Hepatocyte (in vitro differentiated cells): ENCODE measurements at regions not wholly inside any gene's neighbourhood (a gene's known extent, or its start where the extent isn't known, plus 50 kb on each side); places are given as distances from the start of the nearest gene placed in this dataset.

ENCODE experiments used
- DNase-seq: peaks from one replicate; pipeline ENCODE4 v3.0.0-alpha.2; 2016; ENCODE audit warnings: low spot score
- H2AFZ ChIP-seq: fragments of 200-600 bp; sonication (generic); 2 replicates; pipeline ENCODE4 v1.6.0; 2016; ENCODE audit warnings: antibody characterized with exemption, mild to moderate bottlenecking
- H3K27ac ChIP-seq: fragments of 200-600 bp; sonication (generic); 2 replicates; pipeline ENCODE4 v1.5.1; 2016; ENCODE audit warnings: mild to moderate bottlenecking
- H3K27me3 ChIP-seq: fragments of 200-600 bp; sonication (generic); 2 replicates; pipeline ENCODE4 v1.6.1; 2016
- H3K36me3 ChIP-seq: fragments of 200-600 bp; sonication (generic); replicated peaks from 2 replicates; pipeline ENCODE4 v1.5.1; 2016; ENCODE audit warnings: low read depth; ENCODE audit not compliant: insufficient read depth
- H3K4me1 ChIP-seq: fragments of 200-600 bp; sonication (generic); 2 replicates; pipeline ENCODE4 v1.5.1; 2016; ENCODE audit warnings: mild to moderate bottlenecking, moderate library complexity; ENCODE audit not compliant: insufficient read depth
- H3K4me2 ChIP-seq: fragments of 200-600 bp; sonication (generic); 2 replicates; pipeline ENCODE4 v1.6.0; 2016
- H3K4me3 ChIP-seq: fragments of 200-600 bp; sonication (generic); 2 replicates; pipeline ENCODE4 v1.5.1; 2016; ENCODE audit warnings: mild to moderate bottlenecking
- H3K79me2 ChIP-seq: fragments of 200-600 bp; sonication (generic); 2 replicates; pipeline ENCODE4 v1.6.0; 2017; ENCODE audit warnings: mild to moderate bottlenecking
- H3K9me2 ChIP-seq: fragments of 200-600 bp; sonication (generic); replicated peaks from 2 replicates; pipeline ENCODE4 v1.6.0; 2017; ENCODE audit warnings: mild to moderate bottlenecking; ENCODE audit not compliant: insufficient read depth
- H3K9me3 ChIP-seq: fragments of 200-600 bp; sonication (generic); 2 replicates; pipeline ENCODE4 v1.5.1; 2016; ENCODE audit warnings: low read depth, mild to moderate bottlenecking
- H4K20me1 ChIP-seq: fragments of 200-600 bp; sonication (generic); 2 replicates; pipeline ENCODE4 v1.6.0; 2016; ENCODE audit warnings: mild to moderate bottlenecking; ENCODE audit not compliant: insufficient read depth, poor library complexity, severe bottlenecking
- CTCF ChIP-seq: fragments of 200-600 bp; sonication (generic); IDR thresholded peaks from 2 replicates; pipeline ENCODE4 v1.5.1; 2016; ENCODE audit warnings: antibody characterized with exemption, mild to moderate bottlenecking; ENCODE audit not compliant: poor library complexity
- EZH2 ChIP-seq: fragments of 200-600 bp; sonication (generic); IDR thresholded peaks from 2 replicates; pipeline ENCODE4 v1.6.1; 2016; ENCODE audit warnings: antibody characterized with exemption, mild to moderate bottlenecking, borderline replicate concordance
- EZH2phosphoT487 ChIP-seq: fragments of 200-600 bp; sonication (generic); IDR thresholded peaks from one replicate; pipeline ENCODE4 v1.6.1; 2018; ENCODE audit warnings: antibody characterized with exemption, mild to moderate bottlenecking, low read depth, moderate library complexity; ENCODE audit not compliant: unreplicated experiment, severe bottlenecking
- WGBS: methylation state at CpG from one replicate; pipeline ENCODE4 v1.1.6; 2016; ENCODE audit warnings: low lambda C conversion rate; ENCODE audit errors: missing lambda C conversion rate; 5-methylcytosine and 5-hydroxymethylcytosine counted together

DNA sequence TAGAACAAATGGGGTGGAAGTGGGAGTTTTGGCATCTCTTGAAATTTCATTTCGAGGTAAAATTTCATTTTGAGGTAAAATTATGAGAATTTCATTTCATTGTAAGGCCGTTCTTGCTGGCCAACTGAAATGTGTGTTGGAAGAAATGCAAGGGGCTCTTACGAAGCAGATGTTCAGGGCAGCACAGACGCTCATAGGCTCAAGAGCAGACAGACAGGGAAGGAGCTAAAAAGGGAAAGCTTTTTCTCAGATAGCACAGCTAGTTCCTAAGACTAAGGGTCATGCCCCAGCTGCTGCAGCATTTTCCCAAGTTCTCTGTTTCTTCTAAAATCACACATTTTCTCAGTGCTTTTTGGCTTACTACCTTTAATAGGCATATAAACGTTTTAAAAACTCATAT is 65.1 kb upstream of the SFMBT2 start:
- no peak overlapping the region for H2AFZ ChIP-seq
- H3K4me3 ChIP-seq, result no peak overlapping the region
- no peaks in the 10 kb centered on the region for H3K9me2 ChIP-seq
- WGBS, result 56% methylated on average over 5 of the region's 5 CpGs
- H3K27ac ChIP-seq, result no peak overlapping the region
- H3K36me3 ChIP-seq, result no peaks in the 10 kb centered on the region
- H4K20me1 ChIP-seq, result no peaks in the 10 kb centered on the region
- no peaks in the 10 kb centered on the region for H3K4me1 ChIP-seq
- no peak for DNase-seq
- TF ChIP-seq EZH2phosphoT487 (no peak), EZH2 (no peak), CTCF (no peak)
- no peaks in the 10 kb centered on the region for H3K9me3 ChIP-seq
- H3K79me2 ChIP-seq, result no peaks in the 10 kb centered on the region
- H3K4me2 ChIP-seq, result peak overlapping the region; percentile 17
- H3K27me3 ChIP-seq, result no peaks in the 10 kb centered on the region

DNA sequence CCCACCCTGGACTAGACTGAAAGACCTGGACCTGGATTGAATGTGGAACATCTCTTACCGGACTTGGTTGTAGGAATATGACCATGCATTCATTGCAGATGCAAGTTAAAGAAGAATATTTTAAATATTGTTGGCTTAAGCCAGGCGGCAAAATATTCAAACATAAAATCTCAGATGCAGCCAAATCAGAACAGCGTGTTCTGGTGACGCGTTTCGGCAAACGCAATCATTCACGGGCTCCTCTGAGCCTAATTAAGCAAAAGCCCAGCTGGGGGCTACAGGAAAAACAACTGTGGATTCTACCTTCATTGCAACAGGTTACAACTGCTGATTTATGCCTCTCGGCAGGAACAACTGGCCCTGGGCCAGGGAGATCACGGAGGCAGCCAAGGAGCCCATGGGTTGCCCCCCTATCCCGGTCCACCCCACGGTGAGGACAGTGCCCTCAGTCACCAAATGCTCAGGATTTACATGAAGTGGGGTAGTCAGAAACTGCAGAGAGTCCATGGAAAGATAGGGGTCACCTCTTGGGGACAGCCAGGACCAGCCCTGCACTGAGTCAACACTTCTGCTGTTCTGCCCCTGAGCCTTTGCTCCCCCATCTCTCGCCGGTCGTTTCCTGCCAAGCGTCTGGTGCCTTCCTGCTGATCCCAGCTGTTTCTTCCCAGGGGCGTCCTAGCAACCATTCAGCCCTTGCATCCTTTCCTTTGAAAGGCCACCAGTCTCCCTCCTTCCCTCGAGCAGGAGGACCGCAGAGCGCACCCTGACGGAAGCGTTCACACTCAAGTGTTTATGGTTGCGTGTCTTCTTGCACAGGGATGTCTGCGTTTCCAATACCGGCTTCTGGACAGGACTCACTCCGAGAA is 64.4 kb upstream of the SFMBT2 start:
- Histone ChIP-seq H3K9me2 (no peaks in the 10 kb centered on the region), H3K4me2 (peak overlapping the region; percentile 17), H2AFZ (no peak overlapping the region), H3K36me3 (no peaks in the 10 kb centered on the region), H3K4me1 (no peaks in the 10 kb centered on the region), H3K9me3 (no peaks in the 10 kb centered on the region), H3K27me3 (no peaks in the 10 kb centered on the region), H3K27ac (no peak overlapping the region), H4K20me1 (no peaks in the 10 kb centered on the region), H3K4me3 (no peak overlapping the region), H3K79me2 (no peaks in the 10 kb centered on the region)
- TF ChIP-seq EZH2, result no peak
- TF ChIP-seq EZH2phosphoT487, result no peak
- no peak for TF ChIP-seq CTCF
- 64% methylated on average over 26 of the region's 26 CpGs for WGBS
- DNase-seq, result no peak

- no peak for TF ChIP-seq EZH2phosphoT487
- TF ChIP-seq EZH2, result no peak
- TF ChIP-seq CTCF, result no peak
- Histone ChIP-seq H2AFZ (no peak overlapping the region), H3K4me3 (no peak overlapping the region), H3K27me3 (no peaks in the 10 kb centered on the region), H3K36me3 (no peaks in the 10 kb centered on the region), H3K9me2 (no peaks in the 10 kb centered on the region), H4K20me1 (no peaks in the 10 kb centered on the region), H3K4me2 (no peak overlapping the region), H3K27ac (no peak overlapping the region), H3K79me2 (no peaks in the 10 kb centered on the region), H3K4me1 (no peaks in the 10 kb centered on the region), H3K9me3 (no peaks in the 10 kb centered on the region)
- 89% methylated on average over 7 of the region's 7 CpGs for WGBS
- DNase-seq, result no peak
Observed at GRCh38 chr10:7474388-7474787, 63.6 kb upstream of the SFMBT2 start.
